LoVo (cell line): ENCODE measurements at regions not wholly inside any gene's neighbourhood (a gene's known extent, or its start where the extent isn't known, plus 50 kb on each side); places are given as distances from the start of the nearest gene placed in this dataset.
"Not testable (repeated sequence)": the region's sequence is repeated elsewhere in the genome, so short reads cannot be mapped to it uniquely, and the experiment has no call there.

Experiments
- DNase-seq: peaks from one replicate; pipeline ENCODE4 v3.0.0-alpha.2; 2016; ENCODE audit warnings: low spot score

- DNase-seq = no peak
Measured at GRCh38 chr1:177413982-177414596, 243.3 kb downstream of the BRINP2 start.

DNA sequence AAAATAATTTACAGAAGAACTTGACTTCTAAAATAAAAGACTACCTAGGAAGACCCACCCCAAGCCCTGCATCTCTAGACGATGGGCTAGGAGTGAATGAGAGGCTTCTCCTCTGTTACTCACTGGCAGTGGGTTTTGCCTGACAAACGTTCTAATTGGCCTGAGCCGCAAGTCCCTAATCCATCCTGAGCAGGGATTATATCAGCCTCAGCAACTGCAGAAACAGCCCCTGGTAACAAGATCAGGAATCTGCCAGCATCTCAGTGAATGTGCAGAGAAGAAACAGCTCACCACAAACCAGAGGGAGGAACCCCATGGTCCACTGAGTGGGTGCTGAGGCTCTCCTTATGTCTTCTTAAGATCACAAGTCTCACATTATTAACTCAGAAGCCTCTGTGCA, 240.6 kb downstream of the BRINP2 start:
- no peak for DNase-seq

DNA sequence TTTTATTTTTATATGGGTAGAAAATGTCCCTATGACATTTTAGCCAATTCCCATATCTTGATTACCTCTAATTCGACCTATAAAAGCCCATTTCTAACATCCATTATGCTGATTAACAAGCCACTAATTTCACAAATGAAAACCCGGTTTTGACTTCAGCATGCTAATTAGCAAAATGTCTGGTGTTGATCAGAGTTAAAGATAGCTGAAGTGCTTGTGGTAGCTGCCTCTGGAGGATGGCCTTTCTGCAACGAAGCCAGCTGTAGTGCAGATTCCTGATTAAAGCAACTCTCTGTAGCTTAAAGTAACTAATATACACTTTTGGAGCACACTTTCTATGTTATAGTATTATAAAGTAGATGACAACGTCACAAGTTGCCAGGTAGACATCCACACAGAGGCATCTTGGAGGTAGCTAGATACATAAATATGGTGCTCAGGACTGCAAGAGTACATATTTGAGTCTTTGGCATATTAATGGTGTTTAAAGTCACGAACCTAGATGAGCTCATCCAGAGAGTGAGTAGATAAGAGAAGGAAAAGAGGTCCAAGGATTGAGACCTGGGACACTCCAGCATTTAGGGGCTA, 239.5 kb downstream of the BRINP2 start:
- DNase-seq = no peak

- DNase-seq = not testable (repeated sequence)
Measured at GRCh38 chr1:177406323-177406722, 235.6 kb downstream of the BRINP2 start.

- DNase-seq = no peak
Measured at GRCh38 chr1:177392336-177392735, 221.6 kb downstream of the BRINP2 start.

- no peak for DNase-seq
Measured at GRCh38 chr1:177385760-177386698, 215.3 kb downstream of the BRINP2 start.

DNA sequence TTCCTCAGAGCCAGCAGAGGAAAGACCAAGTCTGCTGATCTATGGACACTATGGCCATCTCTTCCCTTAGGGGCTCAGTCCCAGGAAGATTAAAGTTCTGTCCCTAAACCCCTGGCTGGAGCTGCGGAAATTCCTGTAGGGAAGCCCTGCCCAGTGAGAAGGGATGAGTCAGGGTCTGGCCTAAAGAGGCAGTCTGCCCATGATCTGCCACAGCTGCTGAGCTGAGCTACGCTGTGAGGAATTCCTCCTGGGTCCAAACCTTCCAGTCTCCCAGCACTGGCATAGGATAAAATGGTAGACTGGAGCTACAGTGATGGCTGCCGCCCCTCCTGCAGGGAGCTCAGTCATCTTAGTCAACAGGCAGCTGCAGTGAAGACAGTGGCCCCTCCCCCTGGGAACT, 213.7 kb downstream of the BRINP2 start:
- DNase-seq = no peak

DNA sequence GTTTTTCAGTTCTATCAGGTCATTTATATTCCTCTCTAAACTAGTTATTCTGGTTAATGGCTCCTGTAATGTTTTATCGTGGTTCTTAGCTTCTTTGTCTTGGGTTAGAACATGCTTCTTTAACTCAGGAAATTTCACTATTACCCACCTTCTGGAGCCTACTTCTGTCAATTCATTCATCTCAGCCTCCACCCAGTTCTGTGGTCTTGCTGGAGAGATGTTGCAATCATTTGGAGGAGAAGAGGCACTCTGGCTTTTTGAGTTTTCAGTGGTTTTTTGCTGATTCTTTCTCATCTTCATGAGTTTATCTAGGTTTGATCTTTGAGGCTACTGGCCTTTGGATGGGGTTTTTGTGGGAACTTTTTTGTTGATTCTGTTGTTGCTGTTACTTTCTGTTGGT, 213.0 kb downstream of the BRINP2 start:
- DNase-seq = no peak

GRCh38 chr1:177377866-177378265, 207.1 kb downstream of the BRINP2 start:
- no peak for DNase-seq

DNA sequence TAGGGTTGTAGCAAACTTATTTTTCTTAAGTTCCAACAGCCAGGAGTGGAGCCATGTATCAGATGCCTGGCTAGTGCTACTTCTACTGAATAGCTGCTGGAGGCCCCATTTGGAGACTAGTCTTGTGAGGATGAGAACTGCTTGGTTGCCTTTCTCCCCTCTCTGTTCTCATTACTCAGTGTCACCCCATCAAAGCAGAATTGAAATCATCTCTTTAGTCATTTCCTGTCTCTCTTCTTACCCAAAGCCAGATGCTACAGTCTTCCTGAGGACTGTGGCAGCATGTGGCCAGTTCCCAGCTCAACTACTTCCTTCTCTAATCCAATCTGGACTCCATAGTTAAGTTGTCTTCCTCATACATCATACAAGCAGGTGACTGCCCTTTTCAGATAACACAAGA, 197.5 kb downstream of the BRINP2 start:
- DNase-seq = no peak

GRCh38 chr1:177366091-177366490, 195.3 kb downstream of the BRINP2 start:
- no peak for DNase-seq

DNA sequence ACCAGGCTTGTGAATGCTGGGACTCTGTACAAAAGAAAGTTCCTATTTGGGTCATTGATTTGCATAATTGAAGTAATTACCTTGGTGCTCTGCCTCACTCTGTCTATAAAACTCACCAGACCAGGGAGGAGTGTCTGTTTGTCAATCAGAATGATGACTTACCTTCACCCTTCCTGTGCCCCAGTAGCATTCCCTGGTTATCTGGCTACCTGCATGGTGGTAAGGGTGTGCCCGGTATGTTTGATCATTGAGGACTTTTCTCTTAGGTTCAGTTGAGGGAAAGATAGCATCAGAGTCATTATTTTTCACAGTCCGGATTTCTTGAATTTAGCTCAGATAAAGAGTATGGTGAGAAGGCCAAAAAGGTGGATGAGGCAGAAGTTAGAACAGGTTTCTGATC, 190.0 kb downstream of the BRINP2 start:
- no peak for DNase-seq

GRCh38 chr1:177356674-177357435, 186.1 kb downstream of the BRINP2 start:
- DNase-seq = no peak

DNA sequence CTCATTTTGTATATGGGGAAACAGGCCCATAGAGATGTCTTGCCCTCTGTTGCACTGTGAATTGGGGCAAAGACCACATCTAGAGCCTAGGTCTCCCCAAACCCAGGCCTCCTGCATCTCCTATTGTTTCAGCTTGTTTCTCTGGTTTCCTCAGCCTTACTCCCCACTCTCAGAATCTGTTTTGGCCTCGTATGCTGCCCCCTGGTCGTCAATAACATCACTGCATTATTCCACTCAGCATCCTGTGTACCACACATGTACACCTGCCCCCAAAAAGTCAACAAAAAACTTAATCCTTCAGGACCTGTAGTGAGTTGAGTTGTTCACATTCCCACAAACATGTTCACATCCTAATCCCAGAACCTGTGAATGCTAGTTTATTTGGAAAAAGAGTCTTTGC, 184.8 kb downstream of the BRINP2 start:
- DNase-seq = peak; percentile 2

DNA sequence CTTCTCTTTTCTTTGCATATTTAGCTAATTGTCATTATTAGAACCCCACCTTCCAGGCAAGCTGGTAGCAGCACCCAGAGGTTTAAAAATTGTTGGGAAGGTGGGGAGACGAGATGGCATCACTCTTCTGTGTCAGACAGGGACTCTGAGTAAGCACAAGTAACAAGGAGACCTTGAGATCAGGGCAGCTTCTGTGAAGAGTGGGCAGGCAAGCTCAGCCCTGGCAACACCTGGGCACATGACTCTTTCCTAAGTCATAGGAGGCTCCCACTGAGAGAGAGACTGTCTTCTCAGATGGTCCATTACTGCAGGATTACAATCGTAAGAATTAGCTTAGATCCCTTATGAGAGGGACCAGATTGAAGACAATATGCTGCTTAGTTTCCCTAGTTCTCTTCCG, 183.5 kb downstream of the BRINP2 start:
- DNase-seq = no peak

- DNase-seq = no peak
Measured at GRCh38 chr1:177351361-177352108, 180.8 kb downstream of the BRINP2 start.

DNA sequence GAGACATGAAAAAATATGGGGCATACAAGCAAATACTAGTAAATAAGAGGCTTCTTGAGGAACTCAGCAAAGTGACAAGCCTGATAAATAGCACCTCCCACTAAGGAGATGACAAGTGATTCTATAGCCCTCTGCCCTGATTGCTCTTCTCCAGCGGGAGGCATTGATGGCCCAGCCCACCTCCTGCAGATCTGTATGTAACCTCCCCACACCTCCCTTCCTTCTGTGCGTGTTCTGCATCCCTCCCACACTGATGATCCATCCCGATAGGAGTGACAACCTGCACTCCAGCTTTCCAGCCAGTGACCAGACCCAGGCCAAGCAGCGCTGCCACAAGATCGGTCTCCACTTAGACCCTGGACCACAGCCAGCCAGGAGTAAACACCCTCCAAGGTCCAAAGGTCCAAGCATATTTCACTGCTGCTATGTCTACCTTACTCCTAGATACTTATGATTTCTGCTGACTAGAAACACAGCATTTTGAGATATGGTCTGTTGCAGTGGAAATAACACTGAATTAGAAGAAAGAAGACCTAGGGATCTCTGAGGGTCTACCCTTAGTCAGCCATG, 176.1 kb downstream of the BRINP2 start:
- peak; percentile 32 for DNase-seq

GRCh38 chr1:177343445-177343844, 172.7 kb downstream of the BRINP2 start:
- DNase-seq = no peak

DNA sequence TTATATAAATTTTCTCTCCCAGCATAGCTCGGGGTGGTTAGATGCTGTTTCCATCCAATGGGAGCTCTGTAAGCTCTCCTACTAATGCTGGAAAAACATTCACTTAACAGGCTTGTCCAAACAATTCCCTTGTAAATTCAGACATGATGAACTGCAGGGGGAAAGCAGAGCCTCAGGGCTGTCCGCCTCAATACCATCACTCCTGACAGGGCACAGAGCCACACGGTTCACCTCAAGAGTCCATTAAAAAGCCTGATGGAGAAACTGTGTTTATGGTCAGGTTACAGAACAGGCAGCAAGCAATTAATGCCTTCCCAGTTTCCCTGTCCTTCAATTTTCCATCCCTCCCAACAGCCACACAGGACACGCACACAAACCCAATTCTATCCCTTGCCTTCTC, 171.0 kb downstream of the BRINP2 start:
- no peak for DNase-seq

GRCh38 chr1:177340601-177341067, 169.9 kb downstream of the BRINP2 start:
- DNase-seq = no peak

GRCh38 chr1:177338376-177338775, 167.6 kb downstream of the BRINP2 start:
- no peak for DNase-seq
